Ovary (tissue), 7 donors: ENCODE measurements at regions not wholly inside any gene's neighbourhood (a gene's known extent, or its start where the extent isn't known, plus 50 kb on each side); places are given as distances from the start of the nearest gene placed in this dataset.

ENCODE experiments used
- DNase-seq, 5 donors: peaks; one replicate each; pipeline ENCODE4 v3.0.0-alpha.2; 2019 to 2020
- H3K27ac ChIP-seq, 2 donors: fragments of 200-600 bp; one replicate each; pipeline versions ENCODE4 v1.5.1 to v1.8.0; 2019 to 2022
- H3K27me3 ChIP-seq: fragments of 200-600 bp; one replicate; pipeline ENCODE4 v1.8.0; 2022
- H3K36me3 ChIP-seq: fragments of 200-600 bp; sonication (generic); one replicate; pipeline ENCODE4 v1.5.1; 2019
- H3K4me1 ChIP-seq: one replicate; pipeline ENCODE4 v1.8.1; 2013; ENCODE audit warnings: mild to moderate bottlenecking, moderate library complexity; ENCODE audit not compliant: insufficient read depth
- H3K4me3 ChIP-seq: fragments of 200-600 bp; sonication (generic); one replicate; pipeline ENCODE4 v1.5.1; 2017
- H3K9me3 ChIP-seq, 2 donors: fragments of 200-600 bp in 1 of 2; sonication (generic) in 1 of 2; one replicate each; pipeline versions ENCODE4 v1.5.1 to v1.8.1; 2013 to 2019; ENCODE audit warnings: mild to moderate bottlenecking in 1 of 2, moderate library complexity in 1 of 2
- CTCF ChIP-seq, 3 donors: fragments of 450-650 bp in 2 of 3; fragments of 200-600 bp in 1 of 3; IDR thresholded peaks; one replicate each; pipeline versions ENCODE4 v1.5.1 to v1.8.0; 2016 to 2022; ENCODE audit warnings: antibody characterized with exemption in 3 of 3, mild to moderate bottlenecking in 1 of 3
- EP300 ChIP-seq: sonication (generic); formaldehyde crosslinking; IDR thresholded peaks from one replicate; pipeline ENCODE4 v1.6.1; 2017; ENCODE audit warnings: antibody characterized with exemption
- POLR2A ChIP-seq: fragments of 450-650 bp; IDR thresholded peaks from one replicate; pipeline ENCODE4 v1.6.1; 2017; ENCODE audit warnings: antibody characterized with exemption, mild to moderate bottlenecking, moderate library complexity
- WGBS, 3 donors: extraction: QIAGEN DNeasy Blood & Tissue Kit in 1 of 3; methylation state at CpG; one replicate each; pipeline versions ENCODE4 v1.1.5 to v1.1.7; 2013 to 2017; 5-methylcytosine and 5-hydroxymethylcytosine counted together
- intact Hi-C, 4 donors: fragments of 100-400 bp; cut with DNase I; formaldehyde crosslinking; loops; one replicate each; pipeline versions ENCODE4 v1.11.0 to v1.15.1; 2022 to 2023
- donor health status: DM: no; HTN: no; CAD: no; lungs with moderate emphysema.
- donor health status: DM: no; HTN: no; CAD: no.
- donor health status: Bipolar disorder and iron deficiency.
- donor health status: DM: no; HTN: no; CAD: no.
- donor health status: DM: yes; HTN: yes; CAD: no.

- 4 to 14% (median 7%) methylated on average over 7 of the region's 7 CpGs for WGBS, 3 donors
- no peaks in the 10 kb centered on the region for H3K36me3 ChIP-seq
- no peaks in the 10 kb centered on the region for H3K27me3 ChIP-seq
- no peak for TF ChIP-seq CTCF (IDR thresholded peaks at IDR 0.05)
- TF ChIP-seq POLR2A: no peak
- TF ChIP-seq EP300: no peak
- no peak for DNase-seq
- intact Hi-C loops: loop anchor here in 1 of 4 donors (5.0 kb wide), 1 partner anchor 49 kb away; no protein-coding TSS in a partner anchor
- H3K4me3 ChIP-seq: no peak overlapping the region
- H3K27ac ChIP-seq: no peak overlapping the region
- H3K4me1 ChIP-seq: no peaks in the 10 kb centered on the region
- H3K9me3 ChIP-seq: no peaks in the 10 kb centered on the region
These were observed 191.1 kb downstream of the CHD9NB start for GRCh38 chr16:52861614-52862022.

DNA sequence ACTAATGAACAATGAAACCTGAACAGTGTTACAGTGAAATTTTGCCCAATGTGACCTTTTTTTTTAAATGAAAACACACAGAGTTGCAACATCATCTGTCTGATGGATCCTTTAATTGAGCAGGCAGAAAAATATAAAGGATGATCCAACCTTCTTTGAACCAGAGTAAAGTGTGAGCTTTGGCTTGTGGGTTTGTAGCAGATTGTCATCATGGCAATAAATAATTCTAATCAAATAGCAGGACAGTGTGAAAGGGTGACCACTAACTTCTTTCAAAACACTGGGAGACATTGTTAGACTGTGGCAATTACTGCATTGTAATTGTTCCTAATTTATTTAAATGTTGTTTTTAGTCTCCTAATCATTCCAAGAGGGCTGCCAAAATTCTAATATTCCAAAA lies 197.2 kb downstream of the CHD9NB start:
- TF ChIP-seq EP300 (no peak), CTCF (IDR thresholded peaks at IDR 0.05) (no peak), POLR2A (no peak)
- H3K27me3 ChIP-seq: no peaks in the 10 kb centered on the region
- H3K36me3 ChIP-seq: no peaks in the 10 kb centered on the region
- H3K27ac ChIP-seq: no peak overlapping the region
- no peak for DNase-seq
- intact Hi-C loops: no loop called here
- no peaks in the 10 kb centered on the region for H3K4me1 ChIP-seq
- no peaks in the 10 kb centered on the region for H3K9me3 ChIP-seq
- H3K4me3 ChIP-seq: no peak overlapping the region

DNA sequence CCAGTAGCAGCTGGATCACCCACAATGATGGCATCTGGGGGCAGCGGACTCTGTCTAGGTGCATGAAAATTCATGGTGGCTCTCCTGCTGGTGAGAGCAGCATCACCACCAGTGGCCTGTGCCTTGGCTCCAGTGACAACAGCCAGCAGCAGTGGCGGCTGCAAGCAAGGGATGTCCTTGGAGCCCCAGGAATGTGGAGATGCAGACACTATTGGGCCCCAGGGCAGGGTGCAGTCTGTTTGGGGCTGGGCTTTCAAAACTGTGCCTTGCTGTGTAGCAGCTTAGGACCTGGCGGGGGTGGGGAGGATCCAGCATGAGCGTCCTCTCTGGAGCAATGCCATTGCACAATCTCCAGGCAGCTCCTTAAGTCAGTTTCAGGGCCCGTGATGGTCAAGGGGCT lies 199.7 kb downstream of the CHD9NB start:
- intact Hi-C loops: no loop called here
- no peak for DNase-seq
- H3K27ac ChIP-seq: no peak overlapping the region
- no peak for TF ChIP-seq CTCF (IDR thresholded peaks at IDR 0.05)
- TF ChIP-seq EP300: no peak
- no peak for TF ChIP-seq POLR2A
- H3K4me1 ChIP-seq: no peaks in the 10 kb centered on the region
- no peaks in the 10 kb centered on the region for H3K27me3 ChIP-seq
- H3K4me3 ChIP-seq: no peak overlapping the region
- 77 to 83% (median 78%) methylated on average over 4 to 5 of the region's 5 CpGs for WGBS, 3 donors
- no peaks in the 10 kb centered on the region for H3K36me3 ChIP-seq
- no peaks in the 10 kb centered on the region for H3K9me3 ChIP-seq

DNA sequence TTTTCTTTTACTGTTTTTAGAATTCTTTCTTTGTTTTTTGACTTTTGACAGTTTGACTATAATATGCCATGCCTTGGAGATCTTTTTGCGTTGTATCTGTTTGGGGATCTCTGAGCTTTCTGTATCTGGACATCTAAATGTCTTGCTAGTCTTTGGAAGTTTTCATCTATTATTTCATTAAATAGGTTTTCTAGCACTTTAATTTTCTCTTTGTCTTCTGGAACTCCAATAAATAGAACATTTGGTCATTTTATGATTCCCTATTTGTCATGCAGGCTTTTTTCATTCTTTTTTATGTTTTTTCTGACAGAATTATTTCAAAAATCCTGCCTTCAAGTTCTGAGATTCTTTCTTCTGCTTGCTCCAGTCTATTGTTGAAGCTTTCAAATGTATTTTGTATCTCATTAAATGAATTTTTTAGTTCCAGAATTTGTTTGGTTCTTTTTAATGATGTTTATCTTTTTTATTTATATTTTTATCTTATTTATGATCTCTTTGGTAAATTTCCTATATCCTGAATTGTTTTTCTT lies 201.4 kb downstream of the CHD9NB start:
- 39 to 51% (median 48%) methylated on average over 1 of the region's 1 CpG for WGBS, 3 donors
- no peaks in the 10 kb centered on the region for H3K4me1 ChIP-seq
- H3K4me3 ChIP-seq: no peak overlapping the region
- H3K27me3 ChIP-seq: no peaks in the 10 kb centered on the region
- no peaks in the 10 kb centered on the region for H3K36me3 ChIP-seq
- intact Hi-C loops: no loop called here
- H3K9me3 ChIP-seq: no peaks in the 10 kb centered on the region
- H3K27ac ChIP-seq: no peak overlapping the region
- no peak for DNase-seq
- no peak for TF ChIP-seq EP300
- TF ChIP-seq CTCF (IDR thresholded peaks at IDR 0.05): no peak
- TF ChIP-seq POLR2A: no peak

- Histone ChIP-seq H3K27me3 (no peaks in the 10 kb centered on the region), H3K27ac (no peak overlapping the region), H3K4me1 (no peaks in the 10 kb centered on the region), H3K9me3 (no peaks in the 10 kb centered on the region), H3K4me3 (no peak overlapping the region), H3K36me3 (no peaks in the 10 kb centered on the region)
- TF ChIP-seq POLR2A (no peak), EP300 (no peak), CTCF (IDR thresholded peaks at IDR 0.05) (no peak)
- no peak for DNase-seq
- intact Hi-C loops: no loop called here
These were observed 209.3 kb downstream of the CHD9NB start for GRCh38 chr16:52843381-52843780.
